Activated naive CD4-positive, alpha-beta T cell treated with anti-CD3 and anti-CD28 coated beads for 36 hours (primary cell): ENCODE measurements at regions not wholly inside any gene's neighbourhood (a gene's known extent, or its start where the extent isn't known, plus 50 kb on each side); places are given as distances from the start of the nearest gene placed in this dataset.

Experiments used
- CTCF ChIA-PET: fragments of 350-600 bp; sonication (Branson Sonifier 250); formaldehyde crosslinking; loops from one replicate; lab custom pipeline; 2021; ENCODE audit warnings: antibody characterized with exemption; lab: Charles Lee
- DNase-seq: peaks from one replicate; pipeline ENCODE4 v3.0.0-alpha.2; 2020
- H3K27ac Mint-ChIP-seq: one replicate; pipeline ENCODE4 v1.8.0; 2021; ENCODE audit warnings: mild to moderate bottlenecking, mixed read lengths
- H3K27me3 Mint-ChIP-seq: one replicate; pipeline ENCODE4 v1.8.0; 2021; ENCODE audit warnings: low read depth, mixed read lengths
- H3K36me3 Mint-ChIP-seq: one replicate; pipeline ENCODE4 v1.8.0; 2021; ENCODE audit warnings: low read depth, mixed read lengths
- H3K4me1 Mint-ChIP-seq: one replicate; pipeline ENCODE4 v1.8.0; 2021; ENCODE audit warnings: low read depth, mixed read lengths
- H3K4me3 Mint-ChIP-seq: one replicate; pipeline ENCODE4 v1.8.0; 2021; ENCODE audit warnings: mild to moderate bottlenecking, moderate library complexity, mixed read lengths
- H3K9me3 Mint-ChIP-seq: one replicate; pipeline ENCODE4 v1.8.0; 2021; ENCODE audit warnings: mixed read lengths
- intact Hi-C: fragments of 100-400 bp; cut with micrococcal nuclease; formaldehyde crosslinking; loops from one replicate; pipeline ENCODE4 v1.15.1; 2023

- no peaks in the 10 kb centered on the region for H3K4me1 Mint-ChIP-seq
- no peak for DNase-seq
- H3K4me3 Mint-ChIP-seq: no peak overlapping the region
- intact Hi-C loops: no loop called here
- H3K9me3 Mint-ChIP-seq: no peaks in the 10 kb centered on the region
- CTCF ChIA-PET: no interaction called here
- H3K27ac Mint-ChIP-seq: no peak overlapping the region
- H3K36me3 Mint-ChIP-seq: no peaks in the 10 kb centered on the region
- H3K27me3 Mint-ChIP-seq: no peaks in the 10 kb centered on the region
Observed at GRCh38 chr18:78895207-78896001, 84.2 kb upstream of the SALL3 start.

GRCh38 chr18:78896111-78896905, 83.3 kb upstream of the SALL3 start:
- no peaks in the 10 kb centered on the region for H3K9me3 Mint-ChIP-seq
- H3K27me3 Mint-ChIP-seq: no peaks in the 10 kb centered on the region
- H3K4me1 Mint-ChIP-seq: no peaks in the 10 kb centered on the region
- CTCF ChIA-PET: no interaction called here
- DNase-seq: no peak
- no peaks in the 10 kb centered on the region for H3K36me3 Mint-ChIP-seq
- H3K4me3 Mint-ChIP-seq: no peak overlapping the region
- intact Hi-C loops: no loop called here
- no peak overlapping the region for H3K27ac Mint-ChIP-seq

- no peaks in the 10 kb centered on the region for H3K36me3 Mint-ChIP-seq
- no peak overlapping the region for H3K4me3 Mint-ChIP-seq
- intact Hi-C loops: no loop called here
- CTCF ChIA-PET: interaction anchor here (0.6 kb wide), 1 partner anchor 351 kb away, joined by 3 read pairs; no protein-coding TSS in a partner anchor
- no peaks in the 10 kb centered on the region for H3K9me3 Mint-ChIP-seq
- no peak for DNase-seq
- no peaks in the 10 kb centered on the region for H3K4me1 Mint-ChIP-seq
- H3K27me3 Mint-ChIP-seq: peaks cover 4% of the 10 kb centered on the region
- no peak overlapping the region for H3K27ac Mint-ChIP-seq
Observed at GRCh38 chr18:78898066-78898465, 81.6 kb upstream of the SALL3 start.

- H3K9me3 Mint-ChIP-seq: no peaks in the 10 kb centered on the region
- CTCF ChIA-PET: interaction anchor here (0.6 kb wide), 1 partner anchor 350 kb away, joined by 3 read pairs; no protein-coding TSS in a partner anchor
- intact Hi-C loops: no loop called here
Observed at GRCh38 chr18:78898635-78899034, 81.0 kb upstream of the SALL3 start.

GRCh38 chr18:78899241-78899640, 80.4 kb upstream of the SALL3 start:
- peaks cover 4% of the 10 kb centered on the region for H3K27me3 Mint-ChIP-seq
- H3K4me3 Mint-ChIP-seq: no peak overlapping the region
- DNase-seq: no peak
- intact Hi-C loops: no loop called here
- H3K9me3 Mint-ChIP-seq: no peaks in the 10 kb centered on the region
- no peaks in the 10 kb centered on the region for H3K4me1 Mint-ChIP-seq
- H3K36me3 Mint-ChIP-seq: no peaks in the 10 kb centered on the region
- CTCF ChIA-PET: interaction anchor here (0.5 kb wide), 1 partner anchor 9 kb away, joined by 3 read pairs; no protein-coding TSS in a partner anchor
- no peak overlapping the region for H3K27ac Mint-ChIP-seq

More at GRCh38 chr18:78898635-78899034, 81.0 kb upstream of the SALL3 start:
- Mint-ChIP-seq H3K36me3 (no peaks in the 10 kb centered on the region), H3K4me1 (no peaks in the 10 kb centered on the region), H3K27ac (no peak overlapping the region), H3K27me3 (peaks cover 4% of the 10 kb centered on the region), H3K4me3 (no peak overlapping the region)
- no peak for DNase-seq

- intact Hi-C loops: no loop called here
- Mint-ChIP-seq H3K27me3 (peaks cover 4% of the 10 kb centered on the region), H3K4me1 (no peaks in the 10 kb centered on the region), H3K36me3 (no peaks in the 10 kb centered on the region), H3K9me3 (no peaks in the 10 kb centered on the region), H3K4me3 (no peak overlapping the region), H3K27ac (no peak overlapping the region)
- CTCF ChIA-PET: no interaction called here
- DNase-seq: no peak
Observed at GRCh38 chr18:78900938-78901909, 78.4 kb upstream of the SALL3 start.

- CTCF ChIA-PET: no interaction called here
- H3K36me3 Mint-ChIP-seq: no peaks in the 10 kb centered on the region
- H3K27me3 Mint-ChIP-seq: peaks cover 4% of the 10 kb centered on the region
- intact Hi-C loops: no loop called here
- H3K9me3 Mint-ChIP-seq: no peaks in the 10 kb centered on the region
- H3K27ac Mint-ChIP-seq: no peak overlapping the region
- DNase-seq: no peak
- no peaks in the 10 kb centered on the region for H3K4me1 Mint-ChIP-seq
- no peak overlapping the region for H3K4me3 Mint-ChIP-seq
Observed at GRCh38 chr18:78901923-78902794, 77.5 kb upstream of the SALL3 start.

- intact Hi-C loops: no loop called here
- no peak overlapping the region for H3K4me3 Mint-ChIP-seq
- no peaks in the 10 kb centered on the region for H3K4me1 Mint-ChIP-seq
- H3K9me3 Mint-ChIP-seq: no peaks in the 10 kb centered on the region
- no peaks in the 10 kb centered on the region for H3K36me3 Mint-ChIP-seq
- H3K27me3 Mint-ChIP-seq: peaks cover 4% of the 10 kb centered on the region
- CTCF ChIA-PET: no interaction called here
- no peak overlapping the region for H3K27ac Mint-ChIP-seq
- DNase-seq: no peak
Observed at GRCh38 chr18:78902795-78903435, 76.7 kb upstream of the SALL3 start.

- CTCF ChIA-PET: interaction anchor here (0.5 kb wide), 1 partner anchor 61 kb away, joined by 3 read pairs; no protein-coding TSS in a partner anchor
- no peak for DNase-seq
- Mint-ChIP-seq H3K4me1 (no peaks in the 10 kb centered on the region), H3K27me3 (peaks cover 4% of the 10 kb centered on the region), H3K4me3 (no peak overlapping the region), H3K36me3 (no peaks in the 10 kb centered on the region), H3K27ac (no peak overlapping the region), H3K9me3 (no peaks in the 10 kb centered on the region)
- intact Hi-C loops: no loop called here
Observed at GRCh38 chr18:78903436-78904178, 76.0 kb upstream of the SALL3 start.

- intact Hi-C loops: no loop called here
- no peak overlapping the region for H3K4me3 Mint-ChIP-seq
- no peaks in the 10 kb centered on the region for H3K9me3 Mint-ChIP-seq
- no peaks in the 10 kb centered on the region for H3K36me3 Mint-ChIP-seq
- DNase-seq: no peak
- no peaks in the 10 kb centered on the region for H3K4me1 Mint-ChIP-seq
- H3K27ac Mint-ChIP-seq: no peak overlapping the region
- CTCF ChIA-PET: interaction anchor here (0.5 kb wide), 1 partner anchor 61 kb away, joined by 3 read pairs; no protein-coding TSS in a partner anchor
- peaks cover 4% of the 10 kb centered on the region for H3K27me3 Mint-ChIP-seq
Observed at GRCh38 chr18:78904179-78904531, 75.5 kb upstream of the SALL3 start.
